HG03066 (cell line): ENCODE measurements at regions not wholly inside any gene's neighbourhood (a gene's known extent, or its start where the extent isn't known, plus 50 kb on each side); places are given as distances from the start of the nearest gene placed in this dataset.

ENCODE experiments used
- ATAC-seq: cut with Tn5 transposase; IDR thresholded peaks from one replicate; pipeline ENCODE4 v1.9.1; 2021; ENCODE audit warnings: low read depth; ENCODE audit not compliant: unreplicated experiment

- ATAC-seq = peak; percentile 50
Measured at GRCh38 chr18:23384778-23385736, 68.0 kb upstream of the RIOK3 start.

- ATAC-seq = no peak
Measured at GRCh38 chr18:23386317-23386716, 66.8 kb upstream of the RIOK3 start.

GRCh38 chr18:23387265-23387664, 65.8 kb upstream of the RIOK3 start:
- no peak for ATAC-seq

- ATAC-seq = no peak
Measured at GRCh38 chr18:23388357-23388756, 64.7 kb upstream of the RIOK3 start.

GRCh38 chr18:23391156-23391555, 61.9 kb upstream of the RIOK3 start:
- ATAC-seq = no peak

- ATAC-seq = no peak
Measured at GRCh38 chr18:23397907-23398306, 55.2 kb upstream of the RIOK3 start.

- no peak for ATAC-seq
Measured at GRCh38 chr18:23398401-23398800, 54.7 kb upstream of the RIOK3 start.

- no peak for ATAC-seq
Measured at GRCh38 chr18:23399067-23399466, 54.0 kb upstream of the RIOK3 start.

- ATAC-seq = no peak
Measured at GRCh38 chr18:23400918-23401317, 52.2 kb upstream of the RIOK3 start.

- no peak for ATAC-seq
Measured at GRCh38 chr18:23401400-23402347, 51.4 kb upstream of the RIOK3 start.
